ENCODE measurements at regions not wholly inside any gene's neighbourhood (a gene's known extent, or its start where the extent isn't known, plus 50 kb on each side); places are given as distances from the start of the nearest gene placed in this dataset.

DNA sequence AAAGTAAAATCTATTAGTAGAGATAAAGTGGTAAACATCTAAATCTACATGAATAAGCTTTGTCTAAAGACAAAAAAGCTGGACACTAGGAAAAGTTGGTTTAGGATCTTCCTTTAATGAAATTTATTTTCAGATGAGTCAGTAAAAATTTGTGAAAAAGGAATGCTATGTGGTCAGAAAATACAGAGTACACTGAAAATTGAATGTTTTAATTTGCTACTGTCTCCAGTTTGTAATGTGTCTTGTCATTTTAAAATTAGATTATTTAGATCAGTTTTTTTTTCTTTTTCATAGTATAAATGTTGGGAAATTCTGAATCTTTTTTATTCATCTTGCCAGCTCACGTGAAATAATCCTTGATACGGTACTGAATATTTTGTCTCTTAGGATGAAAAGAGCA lies 56.9 kb downstream of the SLITRK6 start:
- TF ChIP-seq, protein P1, sequence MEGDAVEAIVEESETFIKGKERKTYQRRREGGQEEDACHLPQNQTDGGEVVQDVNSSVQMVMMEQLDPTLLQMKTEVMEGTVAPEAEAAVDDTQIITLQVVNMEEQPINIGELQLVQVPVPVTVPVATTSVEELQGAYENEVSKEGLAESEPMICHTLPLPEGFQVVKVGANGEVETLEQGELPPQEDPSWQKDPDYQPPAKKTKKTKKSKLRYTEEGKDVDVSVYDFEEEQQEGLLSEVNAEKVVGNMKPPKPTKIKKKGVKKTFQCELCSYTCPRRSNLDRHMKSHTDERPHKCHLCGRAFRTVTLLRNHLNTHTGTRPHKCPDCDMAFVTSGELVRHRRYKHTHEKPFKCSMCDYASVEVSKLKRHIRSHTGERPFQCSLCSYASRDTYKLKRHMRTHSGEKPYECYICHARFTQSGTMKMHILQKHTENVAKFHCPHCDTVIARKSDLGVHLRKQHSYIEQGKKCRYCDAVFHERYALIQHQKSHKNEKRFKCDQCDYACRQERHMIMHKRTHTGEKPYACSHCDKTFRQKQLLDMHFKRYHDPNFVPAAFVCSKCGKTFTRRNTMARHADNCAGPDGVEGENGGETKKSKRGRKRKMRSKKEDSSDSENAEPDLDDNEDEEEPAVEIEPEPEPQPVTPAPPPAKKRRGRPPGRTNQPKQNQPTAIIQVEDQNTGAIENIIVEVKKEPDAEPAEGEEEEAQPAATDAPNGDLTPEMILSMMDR (conservative IDR thresholded peaks at IDR 0.05; ENCODE audit: low read length) = no peak
- TF ChIP-seq EZH2phosphoT487 (IDR thresholded peaks at IDR 0.05; ENCODE audit: borderline replicate concordance, low read depth, low read length) = no peak
